Lung (tissue), 11 donors: ENCODE measurements at regions not wholly inside any gene's neighbourhood (a gene's known extent, or its start where the extent isn't known, plus 50 kb on each side); places are given as distances from the start of the nearest gene placed in this dataset.
A peak's percentile ranks its signal among the peaks of the same experiment; 100 is the strongest.

Experiments used
- ATAC-seq: fragments of 200-7000 bp; cut with Tn5 transposase; one replicate; pipeline ENCODE4 v1.9.1; 2020; ENCODE audit warnings: moderate number of reproducible peaks; ENCODE audit not compliant: insufficient read depth, low FRiP score
- DNase-seq, 3 donors: peaks; one replicate each; pipeline ENCODE4 v3.0.0-alpha.2; 2013 to 2017
- H3K27ac ChIP-seq, 2 donors: one replicate each; pipeline ENCODE4 v1.5.1; 2013; ENCODE audit warnings: mild to moderate bottlenecking in 2 of 2, moderate library complexity in 2 of 2, control low read depth in 1 of 2, inconsistent platforms in 1 of 2, low read depth in 1 of 2, low read length in 1 of 2
- H3K27me3 ChIP-seq, 3 donors: one replicate each; pipeline ENCODE4 v1.5.1; 2013; ENCODE audit warnings: low read length in 2 of 3; ENCODE audit not compliant: control insufficient read depth in 3 of 3, insufficient read depth in 3 of 3
- H3K36me3 ChIP-seq, 4 donors: one replicate each; pipeline ENCODE4 v1.5.1; 2013; ENCODE audit warnings: low read length in 4 of 4, mild to moderate bottlenecking in 1 of 4, moderate library complexity in 1 of 4; ENCODE audit not compliant: control insufficient read depth in 4 of 4, insufficient read depth in 4 of 4
- H3K4me1 ChIP-seq, 5 donors: one replicate each; pipeline ENCODE4 v1.5.1; 2013; ENCODE audit warnings: low read length in 5 of 5, mild to moderate bottlenecking in 2 of 5, moderate library complexity in 1 of 5; ENCODE audit not compliant: control insufficient read depth in 5 of 5, insufficient read depth in 5 of 5
- H3K4me3 ChIP-seq: one replicate; pipeline ENCODE4 v1.5.1; 2013; ENCODE audit warnings: mild to moderate bottlenecking, control low read depth, moderate library complexity
- H3K9ac ChIP-seq, 2 donors: one replicate each; pipeline ENCODE4 v1.5.1; 2013; ENCODE audit warnings: low read length in 2 of 2, control low read depth in 1 of 2; ENCODE audit not compliant: insufficient read depth in 1 of 2
- H3K9me3 ChIP-seq, 4 donors: one replicate each; pipeline ENCODE4 v1.5.1; 2013; ENCODE audit warnings: low read length in 3 of 4, mild to moderate bottlenecking in 1 of 4, moderate library complexity in 1 of 4; ENCODE audit not compliant: control insufficient read depth in 4 of 4, insufficient read depth in 3 of 4
- WGBS, 2 donors: extraction: QIAGEN DNeasy Blood & Tissue Kit; methylation state at CpG; one replicate each; pipeline ENCODE4 v1.1.7; 2013; 5-methylcytosine and 5-hydroxymethylcytosine counted together
- TF ChIP-seq, protein P1 (sequence below): IDR thresholded peaks from 2 replicates; pipeline ENCODE4 v1.5.1; 2012; ENCODE audit warnings: mild to moderate bottlenecking; ENCODE audit errors: control extremely low read depth, extremely low read depth
- donor health status: control.
- donor health status: control.
- donor health status: Bipolar disorder and iron deficiency.
- donor health status: healthy.
- donor health status: DM: yes; HTN: yes; CAD: no.

DNA sequence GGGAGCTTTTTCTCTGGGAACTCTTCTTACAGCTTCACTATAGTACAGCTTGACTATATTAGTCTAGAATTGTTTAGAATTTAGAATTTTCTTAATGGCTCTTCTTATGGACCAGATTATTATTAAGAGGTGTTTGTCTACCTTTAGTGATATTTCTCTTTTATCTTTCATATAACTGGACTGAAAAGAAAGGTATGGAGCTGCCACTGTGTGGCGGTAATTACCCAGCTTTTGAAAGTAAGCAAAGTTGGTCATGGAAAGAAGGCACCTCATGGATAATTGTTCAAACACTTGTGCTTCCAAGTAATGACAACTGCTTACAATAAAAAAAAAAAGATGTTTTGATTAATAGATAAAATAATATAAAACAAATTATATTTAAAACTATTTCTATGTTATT, 1112.5 kb downstream of the TECRL start:
- 43 to 51% methylated on average over 1 of the region's 1 CpG for WGBS, 2 donors
- Histone ChIP-seq H3K4me1 (no peaks in the 10 kb centered on the region), H3K4me3 (no peak overlapping the region), H3K27me3 (no peaks in the 10 kb centered on the region), H3K9me3 (no peaks in the 10 kb centered on the region), H3K36me3 (no peaks in the 10 kb centered on the region), H3K9ac (no peak overlapping the region), H3K27ac (no peak overlapping the region)
- DNase-seq (peak in 2 of 3 donors; percentile 7 to 8), ATAC-seq (no peak)
- TF ChIP-seq, protein P1, sequence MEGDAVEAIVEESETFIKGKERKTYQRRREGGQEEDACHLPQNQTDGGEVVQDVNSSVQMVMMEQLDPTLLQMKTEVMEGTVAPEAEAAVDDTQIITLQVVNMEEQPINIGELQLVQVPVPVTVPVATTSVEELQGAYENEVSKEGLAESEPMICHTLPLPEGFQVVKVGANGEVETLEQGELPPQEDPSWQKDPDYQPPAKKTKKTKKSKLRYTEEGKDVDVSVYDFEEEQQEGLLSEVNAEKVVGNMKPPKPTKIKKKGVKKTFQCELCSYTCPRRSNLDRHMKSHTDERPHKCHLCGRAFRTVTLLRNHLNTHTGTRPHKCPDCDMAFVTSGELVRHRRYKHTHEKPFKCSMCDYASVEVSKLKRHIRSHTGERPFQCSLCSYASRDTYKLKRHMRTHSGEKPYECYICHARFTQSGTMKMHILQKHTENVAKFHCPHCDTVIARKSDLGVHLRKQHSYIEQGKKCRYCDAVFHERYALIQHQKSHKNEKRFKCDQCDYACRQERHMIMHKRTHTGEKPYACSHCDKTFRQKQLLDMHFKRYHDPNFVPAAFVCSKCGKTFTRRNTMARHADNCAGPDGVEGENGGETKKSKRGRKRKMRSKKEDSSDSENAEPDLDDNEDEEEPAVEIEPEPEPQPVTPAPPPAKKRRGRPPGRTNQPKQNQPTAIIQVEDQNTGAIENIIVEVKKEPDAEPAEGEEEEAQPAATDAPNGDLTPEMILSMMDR = no peak

- no peak for ATAC-seq
- H3K27ac ChIP-seq = no peak overlapping the region
- no peak overlapping the region for H3K9ac ChIP-seq
- no peaks in the 10 kb centered on the region for H3K4me1 ChIP-seq
- H3K36me3 ChIP-seq = no peaks in the 10 kb centered on the region
- DNase-seq = no peak
- H3K9me3 ChIP-seq = peaks cover 0 to 5% (median 0%) of the 10 kb centered on the region in 4 donors
- no peak overlapping the region for H3K4me3 ChIP-seq
- H3K27me3 ChIP-seq = no peaks in the 10 kb centered on the region
- 81% methylated on average over 4 of the region's 4 CpGs for WGBS, 2 donors
- TF ChIP-seq, protein P1 = no peak
Observed at GRCh38 chr4:63275491-63275890, 1133.8 kb downstream of the TECRL start.

DNA sequence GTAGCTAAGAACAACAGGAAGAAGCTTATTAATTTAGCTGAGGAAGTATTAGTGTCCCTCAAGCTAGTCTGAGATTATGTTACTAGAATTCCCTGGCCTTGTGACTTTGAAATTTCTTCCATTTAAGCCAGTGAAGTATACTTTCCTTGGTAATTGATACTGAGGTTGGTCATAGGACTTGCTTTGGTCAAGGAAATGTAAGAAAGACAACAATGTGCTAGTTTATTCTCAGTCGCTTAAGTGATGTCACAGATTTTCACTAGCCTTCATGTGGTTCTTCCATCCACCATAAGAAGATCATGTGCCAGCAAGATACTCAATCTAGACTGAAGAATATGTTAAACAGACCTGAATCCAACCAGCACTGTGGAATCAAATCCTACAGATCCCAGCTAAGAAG, 1140.1 kb downstream of the TECRL start:
- H3K4me3 ChIP-seq = no peak overlapping the region
- no peaks in the 10 kb centered on the region for H3K36me3 ChIP-seq
- H3K4me1 ChIP-seq = no peaks in the 10 kb centered on the region
- ATAC-seq = no peak
- WGBS, 2 donors = 96 to 97% methylated on average over 1 of the region's 1 CpG
- TF ChIP-seq, protein P1 = no peak
- no peaks in the 10 kb centered on the region for H3K27me3 ChIP-seq
- no peak overlapping the region for H3K9ac ChIP-seq
- no peaks in the 10 kb centered on the region for H3K9me3 ChIP-seq
- DNase-seq = no peak
- H3K27ac ChIP-seq = no peak overlapping the region

DNA sequence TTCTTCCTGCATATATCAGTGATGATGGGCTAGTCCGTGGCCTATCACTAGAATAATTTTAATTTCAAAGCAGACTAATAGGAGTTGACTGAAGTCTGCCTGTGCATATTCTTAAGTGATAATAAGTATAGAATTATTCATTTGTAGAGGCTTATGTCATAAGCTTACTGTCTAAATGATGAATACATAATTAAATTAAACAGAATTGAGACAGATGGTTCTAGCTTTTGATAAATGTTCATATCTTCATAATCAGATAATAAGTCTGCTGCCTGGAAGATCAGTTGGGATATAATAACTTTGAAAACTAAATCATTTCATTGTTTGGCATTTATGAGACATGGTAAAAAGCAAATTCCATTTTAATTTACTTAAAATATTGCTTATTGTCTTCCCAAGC, 1175.6 kb downstream of the TECRL start:
- H3K27ac ChIP-seq = no peak overlapping the region
- no peaks in the 10 kb centered on the region for H3K36me3 ChIP-seq
- H3K4me3 ChIP-seq = no peak overlapping the region
- ATAC-seq (no peak), DNase-seq (no peak)
- TF ChIP-seq, protein P1 = no peak
- H3K27me3 ChIP-seq = no peaks in the 10 kb centered on the region
- no peak overlapping the region for H3K9ac ChIP-seq
- WGBS, 2 donors = 71 to 86% methylated on average over 1 of the region's 1 CpG
- H3K9me3 ChIP-seq = no peaks in the 10 kb centered on the region
- no peaks in the 10 kb centered on the region for H3K4me1 ChIP-seq
